K562 (cell line): ENCODE measurements at regions not wholly inside any gene's neighbourhood (a gene's known extent, or its start where the extent isn't known, plus 50 kb on each side); places are given as distances from the start of the nearest gene placed in this dataset.

Experiments
- ATAC-seq: fragments of 200-7000 bp; cut with Tn5 transposase; 3 replicates; pipeline ENCODE4 v1.9.1; 2020; ENCODE audit warnings: moderate library complexity
- BruUV-seq: library from RNA; stranded (reverse); fragments of 400-500 nt; replicated peaks from 2 replicates; lab custom pipeline; 2021; lab: Mats Ljungman, UMichigan
- CTCF ChIA-PET: fragments of 300-600 bp; formaldehyde crosslinking; extraction: SDS; loops from one replicate; lab custom pipeline; 2021; ENCODE audit warnings: low intra/inter-chr PET ratio; lab: Yijun Ruan, JAX
- POLR2A ChIA-PET: fragments of 300-600, 350-650 bp; sonication (Branson Sonifier 250); formaldehyde crosslinking; extraction: SDS; loops from one replicate; lab custom pipeline; 2021; ENCODE audit warnings: antibody characterized with exemption, inconsistent platforms; lab: Yijun Ruan, JAX
- DNase-seq, 4 experiments: peaks; one replicate each; pipeline versions ENCODE4 v3.0.0 to v3.0.0-alpha.2; 2011 to 2018; ENCODE audit warnings: low spot score in 3 of 4, mixed read lengths in 3 of 4; ENCODE audit errors: extremely low read depth in 1 of 4
- FAIRE-seq: peaks from 2 replicates; lab custom pipeline; 2011; peaks lifted over from hg19 to GRCh38; lab: Jason Lieb, UNC
- H2AFZ ChIP-seq: 2 replicates; pipeline ENCODE4 v1.6.0; 2011; ENCODE audit warnings: low read depth, low read length, control low read depth, inconsistent platforms
- H3K27ac ChIP-seq: fragments of 200-600 bp; 3 replicates; pipeline ENCODE4 v1.8.0; 2011; ENCODE audit warnings: low read depth, mild to moderate bottlenecking, control low read depth, inconsistent platforms, low read length, moderate library complexity, mixed read lengths; ENCODE audit errors: extremely low read depth
- H3K27me3 ChIP-seq, 2 experiments: fragments of 300-600 bp in 1 of 2; 2 replicates in 1 of 2; 3 replicates in 1 of 2; pipeline versions ENCODE4 v1.6.0 to v1.8.0; 2011; ENCODE audit warnings: inconsistent platforms in 2 of 2, low read length in 2 of 2, mild to moderate bottlenecking in 1 of 2, mixed read lengths in 1 of 2, moderate library complexity in 1 of 2; ENCODE audit not compliant: control insufficient read depth in 2 of 2, insufficient read depth in 2 of 2
- H3K36me3 ChIP-seq: fragments of 300-600 bp; 3 replicates; pipeline ENCODE4 v1.8.0; 2011; ENCODE audit warnings: mild to moderate bottlenecking, low read length, inconsistent platforms; ENCODE audit not compliant: control insufficient read depth, insufficient read depth
- H3K4me1 ChIP-seq, 2 experiments: fragments of 200-600 bp in 1 of 2; replicated peaks in 1 of 2; 2 replicates in 1 of 2; 3 replicates in 1 of 2; pipeline versions ENCODE4 v1.5.1 to v1.8.0; 2011; ENCODE audit warnings: inconsistent platforms in 2 of 2, low read length in 2 of 2, mild to moderate bottlenecking in 1 of 2, mixed read lengths in 1 of 2, moderate library complexity in 1 of 2; ENCODE audit not compliant: control insufficient read depth in 2 of 2, insufficient read depth in 2 of 2
- H3K4me2 ChIP-seq: 2 replicates; pipeline ENCODE4 v1.6.1; 2011; ENCODE audit warnings: low read length, control low read depth, inconsistent platforms, mixed read lengths; ENCODE audit not compliant: insufficient read depth
- H3K4me3 ChIP-seq: fragments of 200-600 bp; sonication (generic), shearing (Covaris generic); 2 replicates; pipeline ENCODE4 v1.5.1; 2016; ENCODE audit warnings: control low read depth, inconsistent platforms
- H3K79me2 ChIP-seq: fragments of 200-600 bp; 3 replicates; pipeline ENCODE4 v1.8.0; 2011; ENCODE audit warnings: low read length, inconsistent platforms; ENCODE audit not compliant: control insufficient read depth, insufficient read depth
- H3K9ac ChIP-seq, 2 experiments: 2 replicates each; pipeline versions ENCODE4 v1.6.0 to v1.6.1; 2011; ENCODE audit warnings: low read depth in 2 of 2, low read length in 2 of 2, control low read depth in 1 of 2, inconsistent platforms in 1 of 2, mild to moderate bottlenecking in 1 of 2, mixed read lengths in 1 of 2; ENCODE audit not compliant: insufficient read depth in 1 of 2
- H3K9me1 ChIP-seq: one replicate; pipeline ENCODE4 v1.6.0; 2011; ENCODE audit warnings: inconsistent platforms, mild to moderate bottlenecking, low read length, moderate library complexity; ENCODE audit not compliant: control insufficient read depth, insufficient read depth
- H3K9me3 ChIP-seq: replicated peaks from 2 replicates; pipeline ENCODE4 v1.5.1; 2011; ENCODE audit warnings: low read depth, low read length, inconsistent platforms; ENCODE audit not compliant: control insufficient read depth, insufficient read depth
- H4K20me1 ChIP-seq: replicated peaks from 2 replicates; pipeline ENCODE4 v1.6.1; 2011; ENCODE audit warnings: low read length, inconsistent platforms, mixed read lengths; ENCODE audit not compliant: control insufficient read depth, insufficient read depth
- CBX1 ChIP-seq: sonication (generic); IDR thresholded peaks from 2 replicates; pipeline ENCODE4 v1.6.1; 2016; ENCODE audit warnings: antibody characterized with exemption, low read depth, mild to moderate bottlenecking
- FOXP1 ChIP-seq: sonication (generic); formaldehyde crosslinking; IDR thresholded peaks from 2 replicates; pipeline ENCODE4 v1.8.0; 2022; ENCODE audit warnings: mild to moderate bottlenecking, missing genetic modification reagents
- MTA3 ChIP-seq: fragments of 450-650 bp; formaldehyde crosslinking; IDR thresholded peaks from 2 replicates; pipeline ENCODE4 v1.6.1; 2017; ENCODE audit warnings: mild to moderate bottlenecking, borderline replicate concordance
- RBM22 ChIP-seq: fragments of 200-400 bp; formaldehyde crosslinking; IDR thresholded peaks from 2 replicates; pipeline ENCODE4 v1.6.1; 2018; ENCODE audit warnings: low read length, low read depth; ENCODE audit not compliant: poor library complexity, severe bottlenecking
- XRCC5 ChIP-seq: fragments of 200-400 bp; formaldehyde crosslinking; IDR thresholded peaks from 2 replicates; pipeline ENCODE4 v1.6.1; 2017; ENCODE audit warnings: low read depth, mild to moderate bottlenecking, low read length
- WGBS: fragments of 100-300 bp; shearing (Covaris generic); methylation state at CpG from one replicate; pipeline ENCODE4 v1.1.6; 2016; ENCODE audit warnings: low coverage, mixed read lengths; ENCODE audit not compliant: insufficient coverage; ENCODE audit errors: missing lambda C conversion rate; 5-methylcytosine and 5-hydroxymethylcytosine counted together
- in situ Hi-C: fragments of 300-500 bp; cut with MboI; formaldehyde crosslinking; loops from 4 replicates; pipeline ENCODE4 v1.15.0; 2018; ENCODE audit warnings: inconsistent platforms, mixed read lengths
- intact Hi-C: fragments of 100-400 bp; cut with micrococcal nuclease; formaldehyde crosslinking; loops from 2 replicates; pipeline ENCODE4 v1.14.2; 2022

DNA sequence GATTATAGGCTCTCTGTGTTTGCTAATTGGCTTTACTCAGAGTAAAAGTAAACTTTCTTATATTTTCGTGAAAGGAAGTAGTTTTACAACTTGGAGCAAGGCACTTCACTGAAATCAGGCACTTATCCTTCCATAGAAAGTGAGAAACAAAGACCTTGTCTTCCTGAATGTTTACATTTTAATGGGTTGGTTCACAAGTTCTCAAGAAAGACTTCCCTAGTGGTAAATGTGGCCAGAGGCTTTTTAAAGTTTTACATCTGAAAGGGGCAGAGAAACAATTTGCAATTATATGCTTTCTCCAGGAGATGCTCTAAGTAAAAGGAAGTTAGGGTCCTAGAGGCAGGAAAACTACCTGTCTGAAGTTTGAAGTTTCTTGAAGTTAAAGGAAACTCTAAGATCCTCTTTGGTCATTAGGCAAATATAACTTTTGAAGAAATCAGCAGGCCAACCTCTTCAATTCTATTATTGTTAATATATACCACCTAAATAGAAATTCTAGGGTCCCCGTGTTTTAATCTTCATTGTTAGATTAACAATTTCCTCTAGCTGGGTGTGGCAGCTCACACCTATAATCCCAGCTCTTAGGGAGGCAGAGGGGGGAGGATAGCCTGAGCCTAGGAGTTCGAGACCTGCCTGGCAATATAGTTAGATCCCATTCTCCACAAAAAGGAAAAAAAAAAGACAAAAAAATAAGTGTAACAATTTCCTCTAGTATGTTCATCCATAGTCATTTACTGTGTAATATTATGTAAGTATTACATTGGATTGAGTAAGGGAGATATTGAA, 644.9 kb upstream of the FOXG1 start:
- Histone ChIP-seq H3K4me2 (no peak overlapping the region), H2AFZ (no peak overlapping the region)
- no peak for DNase-seq
- POLR2A ChIA-PET, result no interaction called here
- CTCF ChIA-PET, result no interaction called here
- TF ChIP-seq RBM22 (no peak), XRCC5 (no peak), MTA3 (no peak), FOXP1 (CRISPR knock-in tag) (no peak), CBX1 (no peak)
- TF ChIP-seq, all 486 proteins: peak for 0
- H3K27ac ChIP-seq, result no peak overlapping the region
- no peaks in the 10 kb centered on the region for H4K20me1 ChIP-seq
- intact Hi-C loops, result no loop called here
- no TSS peak for BruUV-seq
- H3K9ac ChIP-seq, result no peak overlapping the region
- FAIRE-seq (no peak), ATAC-seq (no peak)
- no peaks in the 10 kb centered on the region for H3K36me3 ChIP-seq
- in situ Hi-C loops, result no loop called here
- no peaks in the 10 kb centered on the region for H3K4me1 ChIP-seq
- WGBS, result 4% methylated on average over 3 of the region's 3 CpGs
- H3K79me2 ChIP-seq, result no peaks in the 10 kb centered on the region
- H3K4me3 ChIP-seq, result no peak overlapping the region
- H3K27me3 ChIP-seq, result no peaks in the 10 kb centered on the region
- no peaks in the 10 kb centered on the region for H3K9me1 ChIP-seq
- no peaks in the 10 kb centered on the region for H3K9me3 ChIP-seq
